ENCODE measurements at regions not wholly inside any gene's neighbourhood (a gene's known extent, or its start where the extent isn't known, plus 50 kb on each side); places are given as distances from the start of the nearest gene placed in this dataset.

DNA sequence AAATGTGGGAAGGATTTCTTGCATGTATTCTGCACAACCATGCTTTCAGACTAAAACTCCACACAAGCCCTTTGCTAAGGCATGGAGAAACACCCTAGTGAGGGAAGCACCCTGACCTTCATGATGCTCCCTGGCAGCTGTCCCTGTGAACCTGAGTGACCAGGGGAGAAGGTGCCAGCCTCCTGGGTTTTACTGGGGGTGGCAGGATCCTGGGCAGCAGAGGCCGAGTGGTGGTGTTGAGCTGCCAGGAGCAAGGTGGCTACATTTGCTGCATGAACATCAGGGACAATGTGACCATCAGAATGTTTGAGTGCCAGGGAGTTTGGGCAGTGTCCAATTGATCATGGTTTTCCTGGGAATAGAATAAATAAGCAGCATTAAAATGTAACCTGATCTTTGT is 437.9 kb downstream of the TCERG1L start:
- no peaks in the 10 kb centered on the region for H3K9me3 Mint-ChIP-seq

GRCh38 chr10:130875116-130875515 is 436.4 kb downstream of the TCERG1L start:
- no peaks in the 10 kb centered on the region for H3K4me1 Mint-ChIP-seq
- H3K36me3 Mint-ChIP-seq: no peaks in the 10 kb centered on the region
- H3K9me3 Mint-ChIP-seq: no peaks in the 10 kb centered on the region
- DNase-seq: no peak
- peaks cover 0 to 8% (median 0%) of the 10 kb centered on the region in 3 donors for H3K27me3 Mint-ChIP-seq (ENCODE audit: low read depth in 3 of 3)
- no peak overlapping the region for H3K4me3 Mint-ChIP-seq
- no peak overlapping the region for H3K27ac Mint-ChIP-seq

More for the DNA sequence above, 437.9 kb downstream of the TCERG1L start:
- H3K4me1 Mint-ChIP-seq: no peaks in the 10 kb centered on the region
- no peak for DNase-seq
- no peaks in the 10 kb centered on the region for H3K36me3 Mint-ChIP-seq
- no peak overlapping the region for H3K27ac Mint-ChIP-seq
- peaks cover 0 to 8% (median 0%) of the 10 kb centered on the region in 3 donors for H3K27me3 Mint-ChIP-seq (ENCODE audit: low read depth in 3 of 3)
- no peak overlapping the region for H3K4me3 Mint-ChIP-seq

DNA sequence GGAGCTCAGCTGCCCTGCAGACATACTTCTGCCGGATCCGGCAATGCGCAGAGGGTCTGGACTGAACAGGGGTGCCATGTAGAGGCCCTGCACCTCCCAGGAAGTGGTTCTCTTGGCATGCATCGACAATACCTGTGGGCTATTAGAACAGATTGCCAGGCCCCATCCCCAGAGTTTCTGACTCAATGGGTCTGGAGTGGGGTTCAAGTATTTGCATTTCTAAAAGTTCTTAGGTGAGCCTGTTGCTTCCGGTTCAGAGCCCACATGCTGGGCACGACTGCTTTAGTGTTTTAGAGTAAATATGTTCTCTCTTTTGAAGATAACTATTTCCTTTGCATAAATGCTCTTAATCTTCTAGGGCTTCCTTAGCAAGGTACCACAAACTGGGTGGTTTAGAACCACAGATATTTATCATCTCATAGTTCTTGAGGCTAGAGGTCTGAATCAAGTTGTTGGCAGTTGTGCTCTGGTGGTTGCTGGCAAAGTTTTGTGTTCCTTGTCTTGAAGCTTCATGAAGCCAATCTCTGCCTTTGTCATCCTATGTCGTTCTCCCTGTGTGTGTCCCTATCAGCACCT is 435.5 kb downstream of the TCERG1L start:
- no peak for DNase-seq
- no peak overlapping the region for H3K4me3 Mint-ChIP-seq

DNA sequence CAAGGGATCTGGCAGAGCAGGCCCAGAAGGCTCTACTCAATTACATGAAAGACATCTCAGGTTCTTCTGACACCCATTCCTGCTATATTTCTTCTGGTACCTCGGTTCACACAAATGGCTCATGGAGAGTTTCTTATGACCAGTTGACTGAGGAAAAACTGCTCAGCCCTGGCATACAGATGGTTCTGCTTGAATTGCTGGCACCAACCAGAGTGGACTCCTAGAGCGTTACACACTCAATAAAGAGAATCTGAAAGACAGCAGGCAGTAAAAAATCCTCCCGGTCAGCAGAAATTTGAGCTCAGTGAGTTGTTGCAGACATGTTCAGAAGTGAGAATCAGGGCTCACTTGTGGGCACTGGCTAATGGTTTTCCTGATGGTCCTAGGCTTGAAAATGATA is 434.4 kb downstream of the TCERG1L start:
- Mint-ChIP-seq H3K27ac (no peak overlapping the region), H3K9me3 (no peaks in the 10 kb centered on the region), H3K4me1 (no peaks in the 10 kb centered on the region), H3K27me3 (ENCODE audit: low read depth in 3 of 3) (peaks cover 0 to 5% (median 0%) of the 10 kb centered on the region in 3 donors), H3K4me3 (no peak overlapping the region), H3K36me3 (no peaks in the 10 kb centered on the region)
- no peak for DNase-seq

More for the DNA sequence above, 435.5 kb downstream of the TCERG1L start:
- Mint-ChIP-seq H3K4me1 (no peaks in the 10 kb centered on the region), H3K36me3 (no peaks in the 10 kb centered on the region), H3K27ac (no peak overlapping the region), H3K9me3 (no peaks in the 10 kb centered on the region), H3K27me3 (ENCODE audit: low read depth in 3 of 3) (peaks cover 0 to 8% (median 0%) of the 10 kb centered on the region in 3 donors)

- Mint-ChIP-seq H3K36me3 (no peaks in the 10 kb centered on the region), H3K4me3 (no peak overlapping the region), H3K27me3 (ENCODE audit: low read depth in 3 of 3) (peaks cover 0 to 5% (median 0%) of the 10 kb centered on the region in 3 donors), H3K9me3 (no peaks in the 10 kb centered on the region), H3K4me1 (no peaks in the 10 kb centered on the region), H3K27ac (no peak overlapping the region)
- DNase-seq: no peak
Measured at GRCh38 chr10:130878131-130878530, 433.4 kb downstream of the TCERG1L start.

GRCh38 chr10:130882906-130883305 is 428.6 kb downstream of the TCERG1L start:
- no peak overlapping the region for H3K4me3 Mint-ChIP-seq
- H3K27me3 Mint-ChIP-seq (ENCODE audit: low read depth in 3 of 3): peaks cover 0 to 2% (median 0%) of the 10 kb centered on the region in 3 donors
- peaks cover 0 to 1% (median 0%) of the 10 kb centered on the region in 6 donors for H3K9me3 Mint-ChIP-seq
- no peak overlapping the region for H3K27ac Mint-ChIP-seq
- no peaks in the 10 kb centered on the region for H3K36me3 Mint-ChIP-seq
- DNase-seq: no peak
- H3K4me1 Mint-ChIP-seq: no peaks in the 10 kb centered on the region

DNA sequence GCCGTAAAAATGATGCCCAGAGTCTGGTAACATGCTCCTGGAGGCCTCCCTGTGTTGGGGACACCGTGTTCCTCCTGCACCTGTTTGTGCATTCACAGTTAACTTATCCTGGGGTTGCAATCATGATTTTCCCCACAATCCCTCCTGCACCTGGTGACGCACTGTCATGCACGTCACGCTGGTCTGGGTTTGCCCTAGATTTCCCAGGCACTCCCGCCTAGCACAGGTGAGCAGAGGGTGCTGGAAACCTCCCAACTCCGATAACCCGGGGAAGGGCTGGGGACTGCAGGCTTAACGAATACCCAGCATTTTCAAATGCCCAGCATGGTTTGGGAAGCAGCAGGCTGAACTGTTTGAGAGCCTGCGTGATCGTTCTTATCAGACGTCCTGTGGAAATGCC is 427.1 kb downstream of the TCERG1L start:
- no peak overlapping the region for H3K27ac Mint-ChIP-seq
- H3K36me3 Mint-ChIP-seq: no peaks in the 10 kb centered on the region
- H3K9me3 Mint-ChIP-seq: peaks cover 0 to 1% (median 0%) of the 10 kb centered on the region in 6 donors
- H3K4me3 Mint-ChIP-seq: no peak overlapping the region
- DNase-seq: no peak
- peaks cover 0 to 2% (median 0%) of the 10 kb centered on the region in 3 donors for H3K27me3 Mint-ChIP-seq (ENCODE audit: low read depth in 3 of 3)
- no peaks in the 10 kb centered on the region for H3K4me1 Mint-ChIP-seq

DNA sequence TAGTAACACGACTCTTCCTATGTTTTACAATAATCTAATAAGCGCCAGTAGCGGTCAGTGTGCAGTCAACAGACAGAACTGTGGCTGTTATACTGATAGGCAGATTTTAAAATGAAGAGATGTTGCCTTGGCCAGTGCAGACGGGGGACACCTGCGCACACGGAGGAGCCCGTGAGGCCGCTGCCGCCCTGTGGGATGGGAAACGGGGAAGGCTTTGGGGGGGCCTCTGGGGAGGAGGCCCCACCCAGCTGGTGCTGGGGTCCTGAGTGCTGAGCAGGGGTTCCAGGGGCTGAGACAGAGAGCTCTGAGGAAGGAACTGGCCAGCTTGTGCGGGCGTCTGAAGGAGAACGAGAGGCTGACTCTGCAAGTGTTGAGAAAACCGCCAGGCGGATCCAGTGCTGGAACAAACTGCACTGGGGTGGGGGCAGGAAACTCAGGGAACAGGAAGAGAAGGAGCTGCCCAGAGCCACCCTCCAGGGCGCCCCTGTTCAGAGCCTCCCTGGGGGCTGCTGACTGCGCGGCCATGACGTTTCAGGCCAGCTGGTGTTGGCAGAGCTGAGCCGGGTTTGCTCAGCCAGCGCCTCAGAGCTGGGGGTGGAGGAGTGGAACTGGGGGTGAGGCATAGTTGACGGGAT is 426.4 kb downstream of the TCERG1L start:
- Mint-ChIP-seq H3K9me3 (peaks cover 0 to 1% (median 0%) of the 10 kb centered on the region in 6 donors), H3K4me1 (no peaks in the 10 kb centered on the region), H3K27ac (no peak overlapping the region), H3K36me3 (no peaks in the 10 kb centered on the region), H3K27me3 (ENCODE audit: low read depth in 3 of 3) (peaks cover 0 to 2% (median 0%) of the 10 kb centered on the region in 3 donors), H3K4me3 (no peak overlapping the region)
- DNase-seq: no peak

DNA sequence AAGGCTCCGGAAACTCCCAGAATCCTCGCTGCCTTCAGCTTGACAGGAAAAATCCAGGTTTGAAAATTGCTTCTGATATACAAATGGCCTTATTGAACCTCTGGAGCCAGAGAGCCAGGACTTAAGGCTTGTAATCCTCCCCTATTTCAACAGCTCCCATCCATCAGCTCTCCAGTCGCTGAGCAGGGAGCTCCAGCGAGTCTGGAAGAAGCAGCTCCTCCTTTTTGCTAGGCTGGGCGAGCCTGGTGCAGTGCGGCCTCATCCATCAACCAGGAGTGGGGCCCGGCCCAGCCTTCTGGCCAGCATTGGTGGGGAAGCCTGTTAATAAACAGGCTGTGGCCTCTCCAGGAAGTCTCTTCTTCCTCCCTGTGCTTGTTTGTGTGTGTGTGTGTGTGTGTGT is 424.4 kb downstream of the TCERG1L start:
- no peak overlapping the region for H3K4me3 Mint-ChIP-seq
- no peak overlapping the region for H3K27ac Mint-ChIP-seq
- no peaks in the 10 kb centered on the region for H3K4me1 Mint-ChIP-seq

GRCh38 chr10:130888493-130888892 is 423.0 kb downstream of the TCERG1L start:
- H3K4me3 Mint-ChIP-seq: no peak overlapping the region
- H3K27me3 Mint-ChIP-seq (ENCODE audit: low read depth in 3 of 3): peaks cover 0 to 4% (median 2%) of the 10 kb centered on the region in 3 donors
- H3K9me3 Mint-ChIP-seq: peaks cover 0 to 1% (median 0%) of the 10 kb centered on the region in 6 donors
- no peak for DNase-seq
- H3K27ac Mint-ChIP-seq: no peak overlapping the region
- no peaks in the 10 kb centered on the region for H3K4me1 Mint-ChIP-seq
- H3K36me3 Mint-ChIP-seq: no peaks in the 10 kb centered on the region

More for the DNA sequence above, 424.4 kb downstream of the TCERG1L start:
- Mint-ChIP-seq H3K27me3 (ENCODE audit: low read depth in 3 of 3) (peaks cover 0 to 4% (median under 1%) of the 10 kb centered on the region in 3 donors), H3K9me3 (peaks cover 0 to 1% (median 0%) of the 10 kb centered on the region in 6 donors), H3K36me3 (no peaks in the 10 kb centered on the region)
- DNase-seq: no peak

GRCh38 chr10:130889240-130889639 is 422.3 kb downstream of the TCERG1L start:
- DNase-seq: no peak
- Mint-ChIP-seq H3K4me1 (no peaks in the 10 kb centered on the region), H3K9me3 (peaks cover 0 to 1% (median 0%) of the 10 kb centered on the region in 6 donors), H3K36me3 (no peaks in the 10 kb centered on the region), H3K27ac (no peak overlapping the region), H3K4me3 (no peak overlapping the region), H3K27me3 (ENCODE audit: low read depth in 3 of 3) (peaks cover 0 to 4% (median 2%) of the 10 kb centered on the region in 3 donors)

GRCh38 chr10:130889780-130890179 is 421.7 kb downstream of the TCERG1L start:
- Mint-ChIP-seq H3K27me3 (ENCODE audit: low read depth in 3 of 3) (peaks cover 0 to 4% (median 2%) of the 10 kb centered on the region in 3 donors), H3K36me3 (no peaks in the 10 kb centered on the region), H3K4me3 (no peak overlapping the region), H3K27ac (no peak overlapping the region), H3K4me1 (no peaks in the 10 kb centered on the region), H3K9me3 (peaks cover 0 to 1% (median 0%) of the 10 kb centered on the region in 6 donors)
- no peak for DNase-seq

DNA sequence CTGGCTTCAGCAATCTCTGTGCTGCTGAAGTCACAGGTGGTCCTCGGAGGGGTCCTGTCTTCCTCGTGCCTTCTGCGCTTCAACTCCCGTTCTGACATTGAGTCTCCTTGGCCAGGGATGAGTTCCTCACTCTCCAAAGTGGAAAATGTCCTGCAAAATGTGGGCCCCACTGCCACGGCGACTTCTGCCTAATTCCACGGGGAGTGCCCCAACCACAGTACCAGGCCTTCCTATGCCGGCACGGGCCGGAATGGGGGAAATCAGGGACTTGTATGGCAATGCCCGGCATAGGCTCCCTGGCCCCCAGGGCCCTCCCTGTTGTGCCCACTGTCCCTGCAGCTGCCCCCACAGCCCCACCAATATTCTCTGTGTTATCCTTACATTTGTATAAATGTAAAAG is 420.5 kb downstream of the TCERG1L start:
- Mint-ChIP-seq H3K4me3 (no peak overlapping the region), H3K4me1 (no peaks in the 10 kb centered on the region), H3K9me3 (no peaks in the 10 kb centered on the region), H3K27me3 (ENCODE audit: low read depth in 3 of 3) (peaks cover 0 to 4% (median 3%) of the 10 kb centered on the region in 3 donors), H3K36me3 (no peaks in the 10 kb centered on the region), H3K27ac (no peak overlapping the region)
- DNase-seq: no peak

DNA sequence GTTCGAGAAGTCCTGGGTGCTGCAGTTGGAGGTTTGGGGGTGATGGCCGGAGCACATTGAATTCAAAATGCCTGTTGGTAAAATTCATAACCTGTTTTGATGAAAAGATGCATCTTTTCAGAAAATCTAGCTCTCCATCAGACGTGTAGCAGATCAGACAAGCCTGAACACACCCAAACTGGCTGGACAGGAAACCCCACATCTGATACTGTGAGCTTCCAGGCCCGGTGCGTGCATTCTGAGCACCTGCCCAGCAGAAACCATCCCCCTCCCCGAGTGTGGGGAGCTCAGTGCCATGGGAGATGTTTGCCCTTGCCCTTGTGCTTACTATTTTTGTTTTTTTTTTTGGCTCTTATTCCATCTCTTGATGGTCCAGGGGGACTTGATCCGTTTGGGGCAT is 417.1 kb downstream of the TCERG1L start:
- Mint-ChIP-seq H3K27ac (no peak overlapping the region), H3K36me3 (no peaks in the 10 kb centered on the region), H3K4me3 (no peak overlapping the region), H3K4me1 (no peaks in the 10 kb centered on the region), H3K9me3 (peaks cover 0 to 3% (median 0%) of the 10 kb centered on the region in 6 donors), H3K27me3 (ENCODE audit: low read depth in 3 of 3) (peaks cover 0 to 5% (median 2%) of the 10 kb centered on the region in 3 donors)
- no peak for DNase-seq
